Astrocyte (in vitro differentiated cells and primary cell): ENCODE measurements at regions not wholly inside any gene's neighbourhood (a gene's known extent, or its start where the extent isn't known, plus 50 kb on each side); places are given as distances from the start of the nearest gene placed in this dataset.

Source experiments
- DNase-seq: peaks from one replicate; pipeline ENCODE4 v3.0.0-alpha.2; 2010; ENCODE audit warnings: low read depth
- FAIRE-seq: peaks from 2 replicates; lab custom pipeline; 2011; peaks lifted over from hg19 to GRCh38; lab: Jason Lieb, UNC
- H2AFZ ChIP-seq: 2 replicates; pipeline ENCODE4 v1.6.0; 2012; ENCODE audit warnings: low read depth, low read length, inconsistent platforms
- H3K27ac ChIP-seq: 2 replicates; pipeline ENCODE4 v1.5.1; 2011; ENCODE audit warnings: low read depth, low read length, inconsistent platforms
- H3K27me3 ChIP-seq: 2 replicates; pipeline ENCODE4 v1.6.0; 2011; ENCODE audit warnings: low read length, inconsistent platforms; ENCODE audit not compliant: insufficient read depth
- H3K36me3 ChIP-seq: 2 replicates; pipeline ENCODE4 v1.5.1; 2011; ENCODE audit warnings: low read length, inconsistent platforms; ENCODE audit not compliant: insufficient read depth
- H3K4me1 ChIP-seq: 2 replicates; pipeline ENCODE4 v1.5.1; 2011; ENCODE audit warnings: low read length, inconsistent platforms; ENCODE audit not compliant: insufficient read depth
- H3K4me2 ChIP-seq: 2 replicates; pipeline ENCODE4 v1.6.0; 2012; ENCODE audit warnings: low read length, inconsistent platforms
- H3K4me3 ChIP-seq: 2 replicates; pipeline ENCODE4 v1.5.1; 2011; ENCODE audit warnings: low read depth, mild to moderate bottlenecking, low read length, inconsistent platforms; ENCODE audit not compliant: insufficient read depth
- H3K79me2 ChIP-seq: 2 replicates; pipeline ENCODE4 v1.6.0; 2012; ENCODE audit warnings: mild to moderate bottlenecking, low read length, inconsistent platforms; ENCODE audit not compliant: insufficient read depth
- H3K9ac ChIP-seq: 2 replicates; pipeline ENCODE4 v1.6.0; 2012; ENCODE audit warnings: mild to moderate bottlenecking, low read length, inconsistent platforms
- H3K9me3 ChIP-seq: 2 replicates; pipeline ENCODE4 v1.5.1; 2012; ENCODE audit warnings: low read depth, mild to moderate bottlenecking, low read length, inconsistent platforms; ENCODE audit not compliant: insufficient read depth
- H4K20me1 ChIP-seq: 2 replicates; pipeline ENCODE4 v1.6.0; 2012; ENCODE audit warnings: low read length, inconsistent platforms; ENCODE audit not compliant: insufficient read depth
- H3K27ac Mint-ChIP-seq: one replicate; pipeline ENCODE4 v1.8.0; 2021; ENCODE audit warnings: mild to moderate bottlenecking, mixed read lengths; ENCODE audit not compliant: unreplicated experiment
- H3K27me3 Mint-ChIP-seq: one replicate; pipeline ENCODE4 v1.8.0; 2021; ENCODE audit warnings: low read depth, mixed read lengths; ENCODE audit not compliant: unreplicated experiment
- H3K36me3 Mint-ChIP-seq: one replicate; pipeline ENCODE4 v1.8.0; 2021; ENCODE audit warnings: low read depth, mixed read lengths; ENCODE audit not compliant: unreplicated experiment
- H3K4me1 Mint-ChIP-seq: one replicate; pipeline ENCODE4 v1.8.0; 2021; ENCODE audit warnings: low read depth, mixed read lengths; ENCODE audit not compliant: unreplicated experiment
- H3K4me3 Mint-ChIP-seq: one replicate; pipeline ENCODE4 v1.8.0; 2021; ENCODE audit warnings: mild to moderate bottlenecking, moderate library complexity, mixed read lengths; ENCODE audit not compliant: unreplicated experiment
- H3K9me3 Mint-ChIP-seq: one replicate; pipeline ENCODE4 v1.8.0; 2021; ENCODE audit warnings: mild to moderate bottlenecking, mixed read lengths; ENCODE audit not compliant: unreplicated experiment
- CTCF ChIP-seq: IDR thresholded peaks from 2 replicates; pipeline ENCODE4 v1.5.1; 2011; ENCODE audit warnings: low read depth, mild to moderate bottlenecking, inconsistent platforms, low read length, moderate library complexity; ENCODE audit not compliant: insufficient read depth
- EZH2 ChIP-seq: IDR thresholded peaks from 2 replicates; pipeline ENCODE4 v1.6.1; 2012; ENCODE audit warnings: mild to moderate bottlenecking, low read length, inconsistent platforms; ENCODE audit not compliant: insufficient read depth

- Histone ChIP-seq H3K27me3 (no peaks in the 10 kb centered on the region), H3K4me3 (no peak overlapping the region), H3K4me1 (no peaks in the 10 kb centered on the region), H3K4me2 (no peak overlapping the region), H3K36me3 (no peaks in the 10 kb centered on the region), H3K9me3 (no peaks in the 10 kb centered on the region), H3K79me2 (no peaks in the 10 kb centered on the region), H3K9ac (no peak overlapping the region), H3K27ac (no peak overlapping the region), H4K20me1 (no peaks in the 10 kb centered on the region), H2AFZ (no peak overlapping the region)
- H3K4me1 Mint-ChIP-seq = peaks cover 15% of the 10 kb centered on the region
- no peaks in the 10 kb centered on the region for H3K36me3 Mint-ChIP-seq
- no peak for DNase-seq
- no peaks in the 10 kb centered on the region for H3K27me3 Mint-ChIP-seq
- no peak overlapping the region for H3K27ac Mint-ChIP-seq
- no peak for FAIRE-seq
- H3K4me3 Mint-ChIP-seq = no peak overlapping the region
- TF ChIP-seq CTCF (no peak), EZH2 (no peak)
- H3K9me3 Mint-ChIP-seq = no peaks in the 10 kb centered on the region
Measured at GRCh38 chr3:73952781-73953180, 328.0 kb upstream of the PDZRN3 start.

- Histone ChIP-seq H4K20me1 (no peaks in the 10 kb centered on the region), H3K4me3 (no peak overlapping the region), H3K4me1 (no peaks in the 10 kb centered on the region), H3K79me2 (no peaks in the 10 kb centered on the region), H3K27ac (no peak overlapping the region), H3K36me3 (no peaks in the 10 kb centered on the region), H3K27me3 (no peaks in the 10 kb centered on the region), H3K9me3 (no peaks in the 10 kb centered on the region), H3K9ac (no peak overlapping the region), H3K4me2 (no peak overlapping the region), H2AFZ (no peak overlapping the region)
- Mint-ChIP-seq H3K9me3 (no peaks in the 10 kb centered on the region), H3K27me3 (no peaks in the 10 kb centered on the region), H3K36me3 (no peaks in the 10 kb centered on the region), H3K4me3 (no peak overlapping the region), H3K4me1 (peaks cover 15% of the 10 kb centered on the region), H3K27ac (no peak overlapping the region)
- DNase-seq = no peak
- no peak for FAIRE-seq
- no peak for TF ChIP-seq CTCF
- no peak for TF ChIP-seq EZH2
Measured at GRCh38 chr3:73950865-73951558, 326.3 kb upstream of the PDZRN3 start.

GRCh38 chr3:73945541-73945940, 320.8 kb upstream of the PDZRN3 start:
- H3K27ac ChIP-seq = no peak overlapping the region
- H3K4me1 ChIP-seq = no peaks in the 10 kb centered on the region
- no peaks in the 10 kb centered on the region for H3K9me3 Mint-ChIP-seq
- H3K27ac Mint-ChIP-seq = no peak overlapping the region
- H3K4me3 ChIP-seq = no peak overlapping the region
- no peaks in the 10 kb centered on the region for H3K36me3 Mint-ChIP-seq
- no peak overlapping the region for H3K4me3 Mint-ChIP-seq
- H3K9me3 ChIP-seq = no peaks in the 10 kb centered on the region
- no peak overlapping the region for H3K9ac ChIP-seq
- no peaks in the 10 kb centered on the region for H3K4me1 Mint-ChIP-seq
- TF ChIP-seq EZH2 (no peak), CTCF (no peak)
- DNase-seq = no peak
- H3K4me2 ChIP-seq = no peak overlapping the region
- no peaks in the 10 kb centered on the region for H4K20me1 ChIP-seq
- H3K27me3 Mint-ChIP-seq = no peaks in the 10 kb centered on the region
- FAIRE-seq = no peak
- no peaks in the 10 kb centered on the region for H3K36me3 ChIP-seq
- H3K27me3 ChIP-seq = no peaks in the 10 kb centered on the region
- no peak overlapping the region for H2AFZ ChIP-seq
- no peaks in the 10 kb centered on the region for H3K79me2 ChIP-seq
